Esophagus squamous epithelium (tissue), 5 donors: ENCODE measurements at regions not wholly inside any gene's neighbourhood (a gene's known extent, or its start where the extent isn't known, plus 50 kb on each side); places are given as distances from the start of the nearest gene placed in this dataset.
"Not testable (repeated sequence)": the region's sequence is repeated elsewhere in the genome, so short reads cannot be mapped to it uniquely, and the experiment has no call there.

Source experiments
- DNase-seq: peaks from one replicate; lab custom pipeline; 2025; lab: John Stamatoyannopoulos, UW
- H3K27ac ChIP-seq, 4 donors: fragments of 200-600 bp; sonication (generic); one replicate each; pipeline ENCODE4 v1.5.1; 2016 to 2019; ENCODE audit warnings: mild to moderate bottlenecking in 1 of 4
- H3K27me3 ChIP-seq, 4 donors: fragments of 200-600 bp; sonication (generic); 1 replicate in 3 of 4; 2 replicates in 1 of 4; pipeline versions ENCODE4 v1.5.1 to v1.6.0; 2017 to 2021; ENCODE audit warnings: antibody characterized with exemption in 1 of 4
- H3K36me3 ChIP-seq, 3 donors: fragments of 200-600 bp; sonication (generic); one replicate each; pipeline ENCODE4 v1.5.1; 2016 to 2019
- H3K4me1 ChIP-seq, 3 donors: fragments of 200-600 bp; sonication (generic); one replicate each; pipeline ENCODE4 v1.5.1; 2017 to 2019
- H3K4me3 ChIP-seq, 4 donors: fragments of 200-600 bp; sonication (generic); 1 replicate in 3 of 4; 2 replicates in 1 of 4; pipeline ENCODE4 v1.5.1; 2016 to 2019; ENCODE audit warnings: mild to moderate bottlenecking in 2 of 4, moderate library complexity in 1 of 4
- H3K9me3 ChIP-seq, 3 donors: fragments of 200-600 bp; sonication (generic); one replicate each; pipeline ENCODE4 v1.5.1; 2016 to 2019
- POLR2A ChIP-seq, 4 donors: fragments of 450-650 bp; IDR thresholded peaks; one replicate each; pipeline ENCODE4 v1.6.1; 2017; ENCODE audit warnings: antibody characterized with exemption in 4 of 4, mild to moderate bottlenecking in 4 of 4, moderate library complexity in 3 of 4
- WGBS, 2 donors: methylation state at CpG; one replicate each; pipeline ENCODE4 v1.1.5; 2018; 5-methylcytosine and 5-hydroxymethylcytosine counted together
- intact Hi-C: fragments of 100-400 bp; cut with DNase I; formaldehyde crosslinking; loops from one replicate; pipeline ENCODE4 v1.15.0; 2022
- TF ChIP-seq, protein P1 (sequence below), 6 experiments: fragments of 450-650 bp in 4 of 6; fragments of 200-600 bp in 2 of 6; sonication (generic) in 2 of 6; IDR thresholded peaks; one replicate each; pipeline ENCODE4 v1.5.1; 2016 to 2019; ENCODE audit warnings: antibody characterized with exemption in 6 of 6, mild to moderate bottlenecking in 4 of 6, moderate library complexity in 4 of 6
- donor health status: DM: yes; HTN: yes; CAD: no.

GRCh38 chr5:32859211-32859641 lies 148.1 kb downstream of the NPR3 start:
- Histone ChIP-seq H3K36me3 (no peaks in the 10 kb centered on the region), H3K9me3 (peaks cover 0 to 7% (median 0%) of the 10 kb centered on the region in 3 donors), H3K4me3 (no peak overlapping the region), H3K4me1 (no peaks in the 10 kb centered on the region), H3K27me3 (no peaks in the 10 kb centered on the region), H3K27ac (no peak overlapping the region)
- intact Hi-C loops: no loop called here
- no peak for DNase-seq
- TF ChIP-seq, protein P1, sequence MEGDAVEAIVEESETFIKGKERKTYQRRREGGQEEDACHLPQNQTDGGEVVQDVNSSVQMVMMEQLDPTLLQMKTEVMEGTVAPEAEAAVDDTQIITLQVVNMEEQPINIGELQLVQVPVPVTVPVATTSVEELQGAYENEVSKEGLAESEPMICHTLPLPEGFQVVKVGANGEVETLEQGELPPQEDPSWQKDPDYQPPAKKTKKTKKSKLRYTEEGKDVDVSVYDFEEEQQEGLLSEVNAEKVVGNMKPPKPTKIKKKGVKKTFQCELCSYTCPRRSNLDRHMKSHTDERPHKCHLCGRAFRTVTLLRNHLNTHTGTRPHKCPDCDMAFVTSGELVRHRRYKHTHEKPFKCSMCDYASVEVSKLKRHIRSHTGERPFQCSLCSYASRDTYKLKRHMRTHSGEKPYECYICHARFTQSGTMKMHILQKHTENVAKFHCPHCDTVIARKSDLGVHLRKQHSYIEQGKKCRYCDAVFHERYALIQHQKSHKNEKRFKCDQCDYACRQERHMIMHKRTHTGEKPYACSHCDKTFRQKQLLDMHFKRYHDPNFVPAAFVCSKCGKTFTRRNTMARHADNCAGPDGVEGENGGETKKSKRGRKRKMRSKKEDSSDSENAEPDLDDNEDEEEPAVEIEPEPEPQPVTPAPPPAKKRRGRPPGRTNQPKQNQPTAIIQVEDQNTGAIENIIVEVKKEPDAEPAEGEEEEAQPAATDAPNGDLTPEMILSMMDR (IDR thresholded peaks at IDR 0.05): no peak
- TF ChIP-seq POLR2A (IDR thresholded peaks at IDR 0.05): no peak

DNA sequence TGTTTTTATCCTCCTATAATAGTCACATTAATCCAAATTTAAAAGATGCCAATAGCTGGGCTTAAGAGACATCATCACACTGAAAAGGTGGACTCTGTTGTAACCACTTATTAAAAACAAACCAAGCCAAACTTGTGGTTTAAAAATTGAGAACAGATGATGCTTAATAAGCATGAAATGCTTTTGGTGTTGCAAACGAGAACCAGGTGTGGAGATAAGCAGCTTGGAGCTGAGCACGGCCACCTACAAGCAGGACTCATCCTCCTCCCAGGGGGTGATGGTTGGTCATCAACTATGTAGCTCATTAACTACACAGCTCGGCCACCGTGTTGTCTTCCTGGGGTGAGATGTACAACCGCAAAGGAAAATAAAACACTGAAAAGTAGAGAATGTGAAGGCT lies 154.4 kb downstream of the NPR3 start:
- intact Hi-C loops: no loop called here
- 70 to 72% methylated on average over 5 of the region's 5 CpGs for WGBS, 2 donors
- H3K9me3 ChIP-seq: no peaks in the 10 kb centered on the region
- no peak overlapping the region for H3K27ac ChIP-seq
- TF ChIP-seq POLR2A (IDR thresholded peaks at IDR 0.05): no peak
- TF ChIP-seq, protein P1 (IDR thresholded peaks at IDR 0.05): no peak
- no peaks in the 10 kb centered on the region for H3K36me3 ChIP-seq
- no peak for DNase-seq
- H3K27me3 ChIP-seq: no peaks in the 10 kb centered on the region
- H3K4me3 ChIP-seq: no peak overlapping the region
- H3K4me1 ChIP-seq: no peaks in the 10 kb centered on the region

DNA sequence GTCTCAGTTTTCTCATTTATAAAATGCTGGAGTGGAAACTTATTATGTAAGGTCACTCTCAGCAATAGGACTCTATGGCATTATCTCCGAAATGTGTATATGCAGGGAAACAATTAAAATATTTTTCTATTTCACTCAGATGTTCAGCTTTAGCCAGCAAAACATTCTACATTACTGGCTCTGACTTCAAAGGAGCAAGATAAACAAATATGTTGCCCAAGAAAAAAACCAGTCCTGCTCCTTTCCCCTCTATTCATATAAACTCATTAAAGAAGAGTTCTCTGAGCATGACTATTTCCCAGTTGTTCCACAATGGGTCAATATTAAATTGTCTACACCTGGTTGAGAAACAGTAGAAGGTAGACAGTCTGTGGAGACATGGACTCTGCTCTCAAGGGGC lies 155.0 kb downstream of the NPR3 start:
- no peak for DNase-seq
- WGBS, 2 donors: 47 to 71% methylated on average over 1 of the region's 1 CpG
- intact Hi-C loops: no loop called here

GRCh38 chr5:32869216-32869615 lies 158.1 kb downstream of the NPR3 start:
- Histone ChIP-seq H3K9me3 (peaks cover 0 to 13% (median 5%) of the 10 kb centered on the region in 3 donors), H3K4me1 (no peaks in the 10 kb centered on the region), H3K36me3 (no peaks in the 10 kb centered on the region), H3K27ac (no peak overlapping the region), H3K27me3 (no peaks in the 10 kb centered on the region), H3K4me3 (no peak overlapping the region)
- intact Hi-C loops: no loop called here
- DNase-seq: no peak
- TF ChIP-seq, protein P1 (IDR thresholded peaks at IDR 0.05): no peak
- TF ChIP-seq POLR2A (IDR thresholded peaks at IDR 0.05): no peak
- WGBS, 2 donors: 82 to 83% methylated on average over 3 of the region's 3 CpGs

More for the DNA sequence above, 155.0 kb downstream of the NPR3 start:
- TF ChIP-seq, protein P1 (IDR thresholded peaks at IDR 0.05): no peak
- no peak for TF ChIP-seq POLR2A (IDR thresholded peaks at IDR 0.05)
- H3K9me3 ChIP-seq: no peaks in the 10 kb centered on the region
- no peak overlapping the region for H3K27ac ChIP-seq
- H3K4me3 ChIP-seq: no peak overlapping the region
- H3K4me1 ChIP-seq: no peaks in the 10 kb centered on the region
- no peaks in the 10 kb centered on the region for H3K36me3 ChIP-seq
- H3K27me3 ChIP-seq: no peaks in the 10 kb centered on the region

DNA sequence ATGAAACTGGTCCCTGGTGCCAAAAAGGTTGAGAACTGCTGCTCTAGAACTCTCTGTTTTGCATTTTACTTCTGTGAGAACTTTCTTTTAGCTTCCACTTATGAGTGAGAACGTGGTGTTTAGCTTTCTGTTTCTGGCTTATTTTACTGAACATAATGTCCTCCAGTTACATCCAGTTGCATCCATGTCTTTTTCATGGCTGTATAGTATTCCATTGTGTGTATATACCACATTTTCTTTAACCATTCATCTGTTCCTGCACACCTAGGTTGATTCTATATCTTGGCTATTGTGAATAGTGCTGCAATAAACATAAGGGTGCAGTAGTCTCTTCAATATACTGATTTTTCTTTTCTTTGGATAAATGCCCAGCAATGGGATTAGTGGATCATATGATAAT lies 165.7 kb downstream of the NPR3 start:
- H3K36me3 ChIP-seq: no peaks in the 10 kb centered on the region
- no peak for DNase-seq
- no peaks in the 10 kb centered on the region for H3K4me1 ChIP-seq
- WGBS, 2 donors: 23 to 33% methylated on average over 1 of the region's 1 CpG
- H3K4me3 ChIP-seq: no peak overlapping the region
- intact Hi-C loops: no loop called here
- no peaks in the 10 kb centered on the region for H3K27me3 ChIP-seq
- H3K9me3 ChIP-seq: peaks cover 0 to 19% (median 5%) of the 10 kb centered on the region in 3 donors
- TF ChIP-seq, protein P1 (IDR thresholded peaks at IDR 0.05): no peak
- no peak for TF ChIP-seq POLR2A (IDR thresholded peaks at IDR 0.05)
- no peak overlapping the region for H3K27ac ChIP-seq

- H3K4me3 ChIP-seq, H3K27me3 ChIP-seq, H3K4me1 ChIP-seq, H3K36me3 ChIP-seq, H3K27ac ChIP-seq, DNase-seq, intact Hi-C loops: not testable (repeated sequence)
- peaks cover 0 to 26% (median 0%) of the 10 kb centered on the region in 3 donors for H3K9me3 ChIP-seq
- WGBS, 2 donors: 59 to 65% methylated on average over 3 of the region's 3 CpGs
These were observed 168.2 kb downstream of the NPR3 start for GRCh38 chr5:32879364-32879763.
